Pons (tissue), 1 donor: ENCODE measurements at regions not wholly inside any gene's neighbourhood (a gene's known extent, or its start where the extent isn't known, plus 50 kb on each side); places are given as distances from the start of the nearest gene placed in this dataset.

Source experiments
- DNase-seq: peaks from one replicate; pipeline ENCODE4 v3.0.0-alpha.2; 2016; ENCODE audit warnings: low spot score

- no peak for DNase-seq
These were observed 179.9 kb downstream of the ZIC1 start for GRCh38 chr3:147589016-147589415.

GRCh38 chr3:147604136-147604535 is 195.0 kb downstream of the ZIC1 start:
- DNase-seq = no peak

GRCh38 chr3:147613725-147614124 is 204.6 kb downstream of the ZIC1 start:
- DNase-seq = peak; percentile 11

- DNase-seq = no peak
These were observed 205.0 kb downstream of the ZIC1 start for GRCh38 chr3:147614210-147614609.

- DNase-seq = no peak
These were observed 205.9 kb downstream of the ZIC1 start for GRCh38 chr3:147615035-147615434.

- DNase-seq = peak; percentile 39
These were observed 207.9 kb downstream of the ZIC1 start for GRCh38 chr3:147616998-147617619.

GRCh38 chr3:147618691-147619090 is 209.5 kb downstream of the ZIC1 start:
- DNase-seq = peak; percentile 12

GRCh38 chr3:147619921-147620560 is 210.9 kb downstream of the ZIC1 start:
- DNase-seq = no peak

- DNase-seq = no peak
These were observed 211.7 kb downstream of the ZIC1 start for GRCh38 chr3:147620906-147621305.

GRCh38 chr3:147630921-147631415 is 221.8 kb downstream of the ZIC1 start:
- no peak for DNase-seq

- DNase-seq = no peak
These were observed 231.6 kb downstream of the ZIC1 start for GRCh38 chr3:147640781-147641180.

- no peak for DNase-seq
These were observed 236.6 kb downstream of the ZIC1 start for GRCh38 chr3:147645761-147646160.

GRCh38 chr3:147649475-147649874 is 240.3 kb downstream of the ZIC1 start:
- DNase-seq = no peak

GRCh38 chr3:147651107-147651778 is 242.1 kb downstream of the ZIC1 start:
- no peak for DNase-seq

- no peak for DNase-seq
These were observed 243.6 kb downstream of the ZIC1 start for GRCh38 chr3:147652651-147653366.

GRCh38 chr3:147653367-147653923 is 244.3 kb downstream of the ZIC1 start:
- DNase-seq = no peak

- DNase-seq = no peak
These were observed 245.7 kb downstream of the ZIC1 start for GRCh38 chr3:147654827-147655226.

- DNase-seq = no peak
These were observed 246.1 kb downstream of the ZIC1 start for GRCh38 chr3:147655236-147655635.

GRCh38 chr3:147656023-147656422 is 246.9 kb downstream of the ZIC1 start:
- DNase-seq = no peak

- no peak for DNase-seq
These were observed 252.8 kb downstream of the ZIC1 start for GRCh38 chr3:147661916-147662315.

- no peak for DNase-seq
These were observed 253.5 kb downstream of the ZIC1 start for GRCh38 chr3:147662705-147663104.

GRCh38 chr3:147669077-147669476 is 259.9 kb downstream of the ZIC1 start:
- DNase-seq = no peak
